Mononuclear cell (primary cell): ENCODE measurements at regions not wholly inside any gene's neighbourhood (a gene's known extent, or its start where the extent isn't known, plus 50 kb on each side); places are given as distances from the start of the nearest gene placed in this dataset.

ENCODE experiments used
- H3K27me3 ChIP-seq: 2 replicates; pipeline ENCODE4 v1.6.0; 2011; ENCODE audit warnings: low read length, control low read depth; ENCODE audit not compliant: insufficient read depth
- H3K4me1 ChIP-seq: 2 replicates; pipeline ENCODE4 v1.5.1; 2011; ENCODE audit warnings: mild to moderate bottlenecking, low read length, control low read depth; ENCODE audit not compliant: insufficient read depth
- H3K4me3 ChIP-seq: 2 replicates; pipeline ENCODE4 v1.5.1; 2011; ENCODE audit warnings: mild to moderate bottlenecking, low read length, moderate library complexity
- H3K9me3 ChIP-seq: 2 replicates; pipeline ENCODE4 v1.5.1; 2011; ENCODE audit warnings: low read depth, mild to moderate bottlenecking, control low read depth, low read length

GRCh38 chr9:118586978-118587377, 782.3 kb downstream of the BRINP1 start:
- H3K9me3 ChIP-seq = peaks cover 4% of the 10 kb centered on the region
- no peaks in the 10 kb centered on the region for H3K4me1 ChIP-seq
- H3K4me3 ChIP-seq = no peak overlapping the region
- H3K27me3 ChIP-seq = no peaks in the 10 kb centered on the region

- Histone ChIP-seq H3K4me1 (no peaks in the 10 kb centered on the region), H3K4me3 (no peak overlapping the region), H3K27me3 (no peaks in the 10 kb centered on the region), H3K9me3 (no peaks in the 10 kb centered on the region)
These were observed 774.8 kb downstream of the BRINP1 start for GRCh38 chr9:118594428-118594827.

- H3K27me3 ChIP-seq = no peaks in the 10 kb centered on the region
- no peak overlapping the region for H3K4me3 ChIP-seq
- H3K4me1 ChIP-seq = no peaks in the 10 kb centered on the region
- H3K9me3 ChIP-seq = no peaks in the 10 kb centered on the region
These were observed 773.4 kb downstream of the BRINP1 start for GRCh38 chr9:118595719-118596305.

DNA sequence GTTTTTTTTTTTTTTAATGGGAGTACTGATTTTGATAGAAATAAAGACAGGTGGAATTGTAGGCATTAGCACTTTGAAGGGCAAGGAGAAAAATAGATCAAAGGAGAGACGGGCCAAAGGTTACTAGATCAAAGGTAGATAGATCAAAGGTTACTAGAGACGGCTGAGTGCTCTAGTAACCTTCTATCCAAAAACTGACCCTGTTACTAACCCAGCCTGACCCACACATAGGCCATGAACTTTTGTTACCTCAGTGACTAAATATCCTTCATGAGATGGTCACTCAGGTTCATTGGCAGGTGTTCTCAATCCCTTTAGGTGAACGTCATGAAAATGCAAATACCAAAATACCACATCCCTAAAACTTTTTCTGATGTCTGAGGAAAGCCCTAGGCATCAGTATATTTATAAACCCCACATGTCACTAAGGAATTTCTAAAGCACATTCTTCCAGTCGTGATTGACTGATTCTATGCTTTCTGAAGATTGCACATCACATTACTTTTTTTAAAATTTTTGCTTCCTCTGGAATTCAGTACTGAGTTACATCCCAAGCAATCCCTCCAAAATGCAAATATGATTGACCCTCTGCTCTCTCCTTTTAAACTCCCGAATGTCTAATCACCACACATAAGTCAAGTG, 772.7 kb downstream of the BRINP1 start:
- H3K4me3 ChIP-seq = no peak overlapping the region
- no peaks in the 10 kb centered on the region for H3K9me3 ChIP-seq
- H3K4me1 ChIP-seq = no peaks in the 10 kb centered on the region
- H3K27me3 ChIP-seq = no peaks in the 10 kb centered on the region

DNA sequence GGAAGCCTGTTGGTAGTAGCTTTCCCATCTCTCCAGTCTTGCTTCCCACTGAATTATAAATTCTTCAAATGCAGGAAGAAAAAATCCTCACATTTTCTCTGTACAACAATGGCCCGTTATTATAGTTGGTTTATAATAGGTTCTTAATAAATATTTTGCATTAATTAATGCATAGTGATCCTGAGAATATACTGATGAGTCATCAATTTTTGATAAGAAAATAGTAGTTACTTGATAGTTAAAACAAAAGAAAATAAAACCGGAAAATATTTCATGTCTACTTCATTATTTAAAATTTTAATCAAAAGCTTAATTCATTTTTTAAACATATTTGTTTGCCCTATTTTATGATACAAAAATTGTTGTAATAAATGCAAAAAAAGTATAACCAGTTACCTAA, 762.6 kb downstream of the BRINP1 start:
- H3K27me3 ChIP-seq = no peaks in the 10 kb centered on the region
- H3K4me1 ChIP-seq = no peaks in the 10 kb centered on the region
- no peak overlapping the region for H3K4me3 ChIP-seq
- no peaks in the 10 kb centered on the region for H3K9me3 ChIP-seq

- no peak overlapping the region for H3K4me3 ChIP-seq
- H3K9me3 ChIP-seq = no peaks in the 10 kb centered on the region
- no peaks in the 10 kb centered on the region for H3K4me1 ChIP-seq
- H3K27me3 ChIP-seq = no peaks in the 10 kb centered on the region
These were observed 759.7 kb downstream of the BRINP1 start for GRCh38 chr9:118609355-118610044.

DNA sequence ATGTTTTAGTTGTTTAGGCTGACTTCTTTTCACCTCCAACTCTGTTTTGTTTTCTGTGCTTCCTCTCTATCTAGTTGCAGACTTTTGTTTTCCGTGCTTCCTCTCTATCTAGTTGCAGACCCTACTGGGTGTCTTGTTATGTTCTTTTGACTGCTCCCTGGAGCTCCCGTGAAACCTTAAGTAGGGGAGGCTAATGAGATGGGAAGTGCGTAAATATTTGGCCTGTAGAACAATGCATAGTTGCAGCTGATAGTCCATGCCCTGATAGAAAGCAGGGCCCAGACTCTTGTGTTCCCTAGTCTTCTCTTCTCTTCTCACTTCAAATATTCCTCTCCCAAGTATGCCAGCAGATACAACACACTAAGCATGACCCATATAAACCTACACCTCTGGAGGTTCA, 757.0 kb downstream of the BRINP1 start:
- Histone ChIP-seq H3K4me3 (no peak overlapping the region), H3K27me3 (no peaks in the 10 kb centered on the region), H3K9me3 (no peaks in the 10 kb centered on the region), H3K4me1 (no peaks in the 10 kb centered on the region)

- Histone ChIP-seq H3K27me3 (no peaks in the 10 kb centered on the region), H3K4me1 (no peaks in the 10 kb centered on the region), H3K4me3 (no peak overlapping the region), H3K9me3 (no peaks in the 10 kb centered on the region)
These were observed 755.2 kb downstream of the BRINP1 start for GRCh38 chr9:118613996-118614395.

GRCh38 chr9:118618084-118618483, 751.2 kb downstream of the BRINP1 start:
- H3K27me3 ChIP-seq = no peaks in the 10 kb centered on the region
- no peak overlapping the region for H3K4me3 ChIP-seq
- H3K9me3 ChIP-seq = no peaks in the 10 kb centered on the region
- no peaks in the 10 kb centered on the region for H3K4me1 ChIP-seq

DNA sequence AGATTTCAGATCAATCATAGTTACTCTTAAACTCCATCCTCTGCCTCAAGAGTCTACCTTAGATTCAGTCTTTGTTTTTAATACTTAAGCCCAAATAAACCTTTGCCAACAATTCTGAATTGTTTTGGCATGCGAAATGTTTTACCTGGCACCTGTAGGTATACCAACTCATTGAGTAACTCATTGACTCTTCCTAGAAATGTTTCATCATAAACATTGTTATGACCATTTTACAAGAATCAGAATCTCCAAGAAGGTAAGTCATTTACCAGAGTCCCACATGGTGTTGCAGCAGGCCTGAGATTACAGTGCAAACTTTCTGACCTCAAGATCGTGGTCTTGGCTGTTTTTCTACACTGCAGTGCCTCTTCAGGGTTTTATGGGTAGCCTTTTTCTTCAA, 750.4 kb downstream of the BRINP1 start:
- Histone ChIP-seq H3K4me1 (no peaks in the 10 kb centered on the region), H3K27me3 (no peaks in the 10 kb centered on the region), H3K4me3 (no peak overlapping the region), H3K9me3 (no peaks in the 10 kb centered on the region)

DNA sequence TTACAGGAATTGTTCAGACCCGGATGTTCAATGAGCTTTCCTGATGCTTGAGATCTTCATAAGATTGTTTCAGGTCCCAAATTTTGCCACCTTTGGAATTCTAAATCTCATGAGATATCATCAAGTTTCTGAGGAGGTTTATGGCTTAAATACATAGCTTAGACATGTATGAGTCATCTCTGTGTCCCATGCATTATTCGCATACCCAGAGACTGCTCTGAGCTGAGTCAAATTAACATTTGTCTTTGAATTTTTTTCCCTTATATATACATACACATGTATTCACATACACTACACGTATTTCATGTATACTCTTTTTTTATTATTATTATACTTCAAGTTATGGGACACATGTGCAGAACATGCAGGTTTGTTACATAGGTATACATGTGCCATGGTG, 744.6 kb downstream of the BRINP1 start:
- Histone ChIP-seq H3K4me3 (no peak overlapping the region), H3K27me3 (no peaks in the 10 kb centered on the region), H3K9me3 (no peaks in the 10 kb centered on the region), H3K4me1 (no peaks in the 10 kb centered on the region)

DNA sequence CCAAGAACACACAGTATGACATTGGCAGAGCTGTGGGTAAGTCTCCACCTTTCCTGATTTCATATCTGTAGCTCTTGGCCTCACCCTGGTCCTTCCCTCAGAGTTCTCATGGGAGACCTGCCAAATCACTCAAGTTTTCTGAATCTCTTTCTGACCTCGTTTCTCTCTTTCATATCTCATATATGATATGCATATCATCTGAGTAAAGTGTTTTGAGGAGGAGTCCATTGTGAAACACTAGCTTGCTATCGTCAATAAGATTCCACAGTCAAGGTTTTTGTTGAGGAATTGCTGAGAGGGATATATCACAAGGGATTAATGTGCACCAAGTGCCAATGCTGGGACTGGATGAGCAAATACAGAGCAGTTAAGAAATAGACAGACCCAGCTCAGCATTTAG, 739.2 kb downstream of the BRINP1 start:
- Histone ChIP-seq H3K27me3 (no peaks in the 10 kb centered on the region), H3K4me3 (no peak overlapping the region), H3K4me1 (no peaks in the 10 kb centered on the region), H3K9me3 (no peaks in the 10 kb centered on the region)

DNA sequence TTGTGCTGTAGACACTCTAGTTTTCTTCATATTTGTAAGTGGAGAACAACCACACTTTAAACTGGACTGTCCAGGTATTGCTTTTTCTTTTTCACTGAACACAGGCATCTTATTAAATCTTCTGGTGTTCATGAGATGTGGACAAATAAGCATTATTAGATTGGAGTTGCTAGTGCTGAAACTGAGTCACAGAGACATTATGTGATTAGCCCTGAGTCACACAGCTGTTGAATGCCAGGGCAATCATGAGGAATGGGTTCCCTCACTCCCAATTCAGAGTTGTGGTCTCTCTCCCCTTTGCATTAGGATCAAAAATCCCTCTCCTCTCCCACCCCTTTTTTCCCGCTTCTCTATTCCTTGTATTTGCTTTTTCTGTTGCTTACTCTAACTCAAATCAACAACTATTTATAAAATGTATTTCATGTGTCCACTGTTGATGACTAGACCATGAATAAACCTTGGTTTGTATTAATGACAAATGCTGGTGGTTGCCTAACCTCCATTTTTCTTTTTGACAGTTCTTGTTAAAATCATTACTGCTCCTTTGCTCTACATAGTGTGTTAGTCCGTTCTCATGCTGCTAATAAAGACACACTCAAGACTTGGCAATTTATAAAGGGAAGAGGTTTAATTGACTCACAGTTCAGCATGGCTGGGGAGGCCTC, 738.2 kb downstream of the BRINP1 start:
- Histone ChIP-seq H3K27me3 (no peaks in the 10 kb centered on the region), H3K4me3 (no peak overlapping the region), H3K9me3 (no peaks in the 10 kb centered on the region), H3K4me1 (no peaks in the 10 kb centered on the region)

DNA sequence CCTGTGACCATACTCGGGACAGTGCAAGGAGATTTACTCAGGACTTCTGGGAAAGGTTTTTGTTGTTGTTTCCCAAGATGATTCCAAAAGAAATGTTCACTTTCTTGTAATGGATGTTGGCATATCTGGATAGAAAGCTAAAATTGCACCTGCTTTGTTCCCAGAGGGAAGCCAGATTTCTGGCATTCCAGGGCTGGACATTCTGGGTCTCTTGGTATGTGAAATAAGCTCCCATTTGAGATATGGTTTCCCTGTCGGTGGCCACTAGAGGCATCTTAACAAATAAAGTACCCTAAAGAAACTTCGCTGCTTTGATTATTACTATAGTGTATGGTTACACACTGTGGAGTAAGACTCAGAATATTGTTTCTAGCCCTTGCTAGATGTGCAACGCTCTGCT, 737.3 kb downstream of the BRINP1 start:
- H3K9me3 ChIP-seq = no peaks in the 10 kb centered on the region
- no peaks in the 10 kb centered on the region for H3K27me3 ChIP-seq
- H3K4me1 ChIP-seq = no peaks in the 10 kb centered on the region
- no peak overlapping the region for H3K4me3 ChIP-seq

GRCh38 chr9:118635416-118635815, 733.8 kb downstream of the BRINP1 start:
- Histone ChIP-seq H3K9me3 (peaks cover 4% of the 10 kb centered on the region), H3K27me3 (no peaks in the 10 kb centered on the region)

More at GRCh38 chr9:118635416-118635815, 733.8 kb downstream of the BRINP1 start:
- H3K4me3 ChIP-seq = no peak overlapping the region
- no peaks in the 10 kb centered on the region for H3K4me1 ChIP-seq
